Neural cell (in vitro differentiated cells): ENCODE measurements at regions not wholly inside any gene's neighbourhood (a gene's known extent, or its start where the extent isn't known, plus 50 kb on each side); places are given as distances from the start of the nearest gene placed in this dataset.
"Not testable (repeated sequence)": the region's sequence is repeated elsewhere in the genome, so short reads cannot be mapped to it uniquely, and the experiment has no call there.

Experiments used
- H2AFZ ChIP-seq: fragments of 200-600, 300-800 bp; sonication (generic), shearing (Covaris generic); 2 replicates; pipeline ENCODE4 v1.6.0; 2014; ENCODE audit warnings: low read depth, mild to moderate bottlenecking, antibody characterized with exemption, low read length, moderate library complexity
- H3F3A ChIP-seq: fragments of 200-600 bp; shearing (Covaris generic); 2 replicates; pipeline ENCODE4 v1.6.1; 2016; ENCODE audit warnings: mild to moderate bottlenecking, moderate library complexity, mixed read lengths, antibody characterized with exemption, low read length; ENCODE audit not compliant: insufficient read depth, poor library complexity, severe bottlenecking
- H3K27ac ChIP-seq: fragments of 200-600, 300-800 bp; sonication (generic), shearing (Covaris generic); 2 replicates; pipeline ENCODE4 v1.5.1; 2014; ENCODE audit warnings: mild to moderate bottlenecking, low read length, moderate library complexity
- H3K27me3 ChIP-seq: fragments of 300-800, 200-600 bp; sonication (generic), shearing (Covaris generic); 2 replicates; pipeline ENCODE4 v1.6.0; 2014; ENCODE audit warnings: mild to moderate bottlenecking, low read depth, low read length, moderate library complexity; ENCODE audit not compliant: insufficient read depth
- H3K36me3 ChIP-seq: fragments of 300-800, 200-600 bp; sonication (generic), shearing (Covaris generic); 2 replicates; pipeline ENCODE4 v1.5.1; 2014; ENCODE audit warnings: mild to moderate bottlenecking, antibody characterized with exemption, low read length, moderate library complexity; ENCODE audit not compliant: insufficient read depth
- H3K4me2 ChIP-seq: fragments of 300-800, 200-600 bp; sonication (generic), shearing (Covaris generic); 2 replicates; pipeline ENCODE4 v1.6.0; 2014; ENCODE audit warnings: mild to moderate bottlenecking, low read length
- H3K4me3 ChIP-seq: fragments of 300-800, 200-600 bp; sonication (generic), shearing (Covaris generic); 2 replicates; pipeline ENCODE4 v1.5.1; 2014; ENCODE audit warnings: mild to moderate bottlenecking, low read length, moderate library complexity
- H3K79me2 ChIP-seq: fragments of 200-600 bp; shearing (Covaris generic); replicated peaks from 2 replicates; pipeline ENCODE4 v1.6.0; 2014; ENCODE audit warnings: mild to moderate bottlenecking, low read length, moderate library complexity; ENCODE audit not compliant: insufficient read depth
- H3K9ac ChIP-seq: fragments of 300-800, 200-600 bp; sonication (generic), shearing (Covaris generic); 2 replicates; pipeline ENCODE4 v1.6.1; 2016; ENCODE audit warnings: mild to moderate bottlenecking, low read length, mixed read lengths
- H3K9me2 ChIP-seq: fragments of 200-600 bp; shearing (Covaris generic); 2 replicates; pipeline ENCODE4 v1.6.1; 2016; ENCODE audit warnings: mild to moderate bottlenecking, low read length, mixed read lengths; ENCODE audit not compliant: insufficient read depth
- H3K9me3 ChIP-seq: fragments of 200-600, 300-800 bp; sonication (generic), shearing (Covaris generic); 2 replicates; pipeline ENCODE4 v1.6.1; 2016; ENCODE audit warnings: mild to moderate bottlenecking, mixed run types, low read length, moderate library complexity, mixed read lengths
- H4K20me1 ChIP-seq: fragments of 200-600 bp; shearing (Covaris generic); 2 replicates; pipeline ENCODE4 v1.6.1; 2016; ENCODE audit warnings: mild to moderate bottlenecking, mixed run types; ENCODE audit not compliant: insufficient read depth
- EP300 ChIP-seq: fragments of 450-650 bp; conservative IDR thresholded peaks from 2 replicates; pipeline ENCODE4 v1.6.1; 2014; ENCODE audit warnings: antibody characterized with exemption, mild to moderate bottlenecking, moderate library complexity; ENCODE audit not compliant: poor library complexity, severe bottlenecking
- EZH2 ChIP-seq: fragments of 200-600, 300-800 bp; shearing (Covaris generic), sonication (generic); IDR thresholded peaks from 2 replicates; pipeline ENCODE4 v1.6.1; 2014; ENCODE audit warnings: antibody characterized with exemption, low read length, borderline replicate concordance, mild to moderate bottlenecking; ENCODE audit not compliant: insufficient read depth, poor library complexity, severe bottlenecking
- MXI1 ChIP-seq: fragments of 450-650 bp; conservative IDR thresholded peaks from 2 replicates; pipeline ENCODE4 v1.6.1; 2014; ENCODE audit warnings: antibody characterized with exemption, mild to moderate bottlenecking; ENCODE audit not compliant: poor library complexity, severe bottlenecking
- POLR2AphosphoS5 ChIP-seq: IDR thresholded peaks from 2 replicates; pipeline ENCODE4 v1.6.1; 2012
- RAD21 ChIP-seq: fragments of 450-650 bp; conservative IDR thresholded peaks from 2 replicates; pipeline ENCODE4 v1.6.1; 2014; ENCODE audit warnings: antibody characterized with exemption, mild to moderate bottlenecking, moderate library complexity
- SMC3 ChIP-seq: fragments of 450-650 bp; conservative IDR thresholded peaks from 2 replicates; pipeline ENCODE4 v1.6.1; 2014; ENCODE audit warnings: antibody characterized with exemption, mild to moderate bottlenecking, moderate library complexity; ENCODE audit not compliant: poor library complexity
- TAF1 ChIP-seq: IDR thresholded peaks from 2 replicates; pipeline ENCODE4 v1.6.1; 2012; ENCODE audit warnings: low read depth
- TF ChIP-seq, protein P1 (sequence below): fragments of 450-650 bp; IDR thresholded peaks from 2 replicates; pipeline ENCODE4 v1.5.1; 2014; ENCODE audit warnings: antibody characterized with exemption, mild to moderate bottlenecking, moderate library complexity; ENCODE audit not compliant: poor library complexity, severe bottlenecking
- TF ChIP-seq, protein P2 (sequence below): IDR thresholded peaks from 2 replicates; pipeline ENCODE4 v1.6.1; 2012; ENCODE audit warnings: borderline replicate concordance

DNA sequence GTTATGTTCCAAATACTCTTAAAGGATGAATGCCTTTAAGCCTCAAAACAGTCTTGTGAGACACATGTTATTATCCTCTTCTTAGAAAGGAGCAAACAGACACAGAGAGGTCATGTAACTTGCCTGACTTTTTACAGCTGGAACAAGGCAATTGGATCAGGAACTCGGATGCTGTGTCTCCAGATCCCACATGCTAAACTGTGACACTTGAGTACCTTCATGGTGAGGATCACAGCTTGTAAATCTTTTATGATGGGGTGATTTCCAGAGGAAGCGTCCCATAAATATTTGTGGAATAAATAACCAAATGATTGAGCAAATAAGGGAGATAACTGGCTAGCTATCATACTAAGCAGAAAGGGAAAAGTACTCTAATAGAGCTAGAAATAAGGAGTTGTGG is 171.2 kb downstream of the C11orf91 start:
- Histone ChIP-seq H3K4me2 (no peak overlapping the region), H3K27me3 (no peaks in the 10 kb centered on the region), H3K9ac (no peak overlapping the region), H3K9me3 (no peaks in the 10 kb centered on the region), H2AFZ (no peak overlapping the region), H3K36me3 (no peaks in the 10 kb centered on the region), H3K4me3 (no peak overlapping the region), H3K9me2 (no peaks in the 10 kb centered on the region), H3K79me2 (no peaks in the 10 kb centered on the region), H3K27ac (no peak overlapping the region), H4K20me1 (no peaks in the 10 kb centered on the region), H3F3A (no peaks in the 10 kb centered on the region)
- TF ChIP-seq MXI1 = no peak
- no peak for TF ChIP-seq EP300
- TF ChIP-seq, protein P1, sequence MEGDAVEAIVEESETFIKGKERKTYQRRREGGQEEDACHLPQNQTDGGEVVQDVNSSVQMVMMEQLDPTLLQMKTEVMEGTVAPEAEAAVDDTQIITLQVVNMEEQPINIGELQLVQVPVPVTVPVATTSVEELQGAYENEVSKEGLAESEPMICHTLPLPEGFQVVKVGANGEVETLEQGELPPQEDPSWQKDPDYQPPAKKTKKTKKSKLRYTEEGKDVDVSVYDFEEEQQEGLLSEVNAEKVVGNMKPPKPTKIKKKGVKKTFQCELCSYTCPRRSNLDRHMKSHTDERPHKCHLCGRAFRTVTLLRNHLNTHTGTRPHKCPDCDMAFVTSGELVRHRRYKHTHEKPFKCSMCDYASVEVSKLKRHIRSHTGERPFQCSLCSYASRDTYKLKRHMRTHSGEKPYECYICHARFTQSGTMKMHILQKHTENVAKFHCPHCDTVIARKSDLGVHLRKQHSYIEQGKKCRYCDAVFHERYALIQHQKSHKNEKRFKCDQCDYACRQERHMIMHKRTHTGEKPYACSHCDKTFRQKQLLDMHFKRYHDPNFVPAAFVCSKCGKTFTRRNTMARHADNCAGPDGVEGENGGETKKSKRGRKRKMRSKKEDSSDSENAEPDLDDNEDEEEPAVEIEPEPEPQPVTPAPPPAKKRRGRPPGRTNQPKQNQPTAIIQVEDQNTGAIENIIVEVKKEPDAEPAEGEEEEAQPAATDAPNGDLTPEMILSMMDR = no peak
- no peak for TF ChIP-seq POLR2AphosphoS5
- TF ChIP-seq EZH2 = no peak
- no peak for TF ChIP-seq SMC3
- no peak for TF ChIP-seq RAD21
- TF ChIP-seq, protein P2, sequence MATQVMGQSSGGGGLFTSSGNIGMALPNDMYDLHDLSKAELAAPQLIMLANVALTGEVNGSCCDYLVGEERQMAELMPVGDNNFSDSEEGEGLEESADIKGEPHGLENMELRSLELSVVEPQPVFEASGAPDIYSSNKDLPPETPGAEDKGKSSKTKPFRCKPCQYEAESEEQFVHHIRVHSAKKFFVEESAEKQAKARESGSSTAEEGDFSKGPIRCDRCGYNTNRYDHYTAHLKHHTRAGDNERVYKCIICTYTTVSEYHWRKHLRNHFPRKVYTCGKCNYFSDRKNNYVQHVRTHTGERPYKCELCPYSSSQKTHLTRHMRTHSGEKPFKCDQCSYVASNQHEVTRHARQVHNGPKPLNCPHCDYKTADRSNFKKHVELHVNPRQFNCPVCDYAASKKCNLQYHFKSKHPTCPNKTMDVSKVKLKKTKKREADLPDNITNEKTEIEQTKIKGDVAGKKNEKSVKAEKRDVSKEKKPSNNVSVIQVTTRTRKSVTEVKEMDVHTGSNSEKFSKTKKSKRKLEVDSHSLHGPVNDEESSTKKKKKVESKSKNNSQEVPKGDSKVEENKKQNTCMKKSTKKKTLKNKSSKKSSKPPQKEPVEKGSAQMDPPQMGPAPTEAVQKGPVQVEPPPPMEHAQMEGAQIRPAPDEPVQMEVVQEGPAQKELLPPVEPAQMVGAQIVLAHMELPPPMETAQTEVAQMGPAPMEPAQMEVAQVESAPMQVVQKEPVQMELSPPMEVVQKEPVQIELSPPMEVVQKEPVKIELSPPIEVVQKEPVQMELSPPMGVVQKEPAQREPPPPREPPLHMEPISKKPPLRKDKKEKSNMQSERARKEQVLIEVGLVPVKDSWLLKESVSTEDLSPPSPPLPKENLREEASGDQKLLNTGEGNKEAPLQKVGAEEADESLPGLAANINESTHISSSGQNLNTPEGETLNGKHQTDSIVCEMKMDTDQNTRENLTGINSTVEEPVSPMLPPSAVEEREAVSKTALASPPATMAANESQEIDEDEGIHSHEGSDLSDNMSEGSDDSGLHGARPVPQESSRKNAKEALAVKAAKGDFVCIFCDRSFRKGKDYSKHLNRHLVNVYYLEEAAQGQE = no peak
- no peak for TF ChIP-seq TAF1

DNA sequence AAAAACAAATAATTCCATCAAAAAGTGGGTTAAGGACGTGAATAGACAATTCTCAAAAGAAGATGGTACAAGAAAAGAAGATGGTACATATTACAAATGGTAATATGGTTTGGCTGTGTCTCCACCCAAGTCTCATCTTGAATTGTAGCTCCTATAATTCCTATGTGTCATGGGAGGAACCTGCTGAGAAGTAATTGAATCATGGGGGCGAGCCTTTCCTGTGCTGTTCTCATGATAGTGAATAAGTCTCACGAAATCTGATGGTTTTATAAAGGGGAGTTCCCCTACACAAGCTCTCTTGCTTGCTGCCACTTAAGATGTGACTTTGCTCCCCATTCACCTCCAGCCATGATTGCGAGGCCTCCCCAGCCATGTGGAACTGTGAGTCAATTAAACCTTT is 172.9 kb downstream of the C11orf91 start:
- not testable (repeated sequence) for H3F3A ChIP-seq, H3K36me3 ChIP-seq, H3K4me3 ChIP-seq, H3K9me3 ChIP-seq, H2AFZ ChIP-seq, H3K27ac ChIP-seq, H3K9ac ChIP-seq, H4K20me1 ChIP-seq, H3K79me2 ChIP-seq, H3K4me2 ChIP-seq, H3K27me3 ChIP-seq, H3K9me2 ChIP-seq

GRCh38 chr11:33525789-33526188 is 174.8 kb downstream of the C11orf91 start:
- Histone ChIP-seq H3K27ac (no peak overlapping the region), H3K27me3 (no peaks in the 10 kb centered on the region), H4K20me1 (no peaks in the 10 kb centered on the region), H3K36me3 (no peaks in the 10 kb centered on the region), H3K4me2 (no peak overlapping the region), H3K4me3 (no peak overlapping the region), H3K9me2 (no peaks in the 10 kb centered on the region), H3K9ac (no peak overlapping the region), H3K9me3 (no peaks in the 10 kb centered on the region), H2AFZ (no peak overlapping the region), H3F3A (no peaks in the 10 kb centered on the region), H3K79me2 (no peaks in the 10 kb centered on the region)
- TF ChIP-seq, protein P2 = no peak
- no peak for TF ChIP-seq RAD21
- no peak for TF ChIP-seq MXI1
- no peak for TF ChIP-seq EP300
- no peak for TF ChIP-seq POLR2AphosphoS5
- no peak for TF ChIP-seq EZH2
